ENCODE measurements at regions not wholly inside any gene's neighbourhood (a gene's known extent, or its start where the extent isn't known, plus 50 kb on each side); places are given as distances from the start of the nearest gene placed in this dataset.
A peak's percentile ranks its signal among the peaks of the same experiment; 100 is the strongest.

GRCh38 chr3:64354956-64355355 is 129.7 kb upstream of the PRICKLE2 start:
- no peak for DNase-seq (ENCODE audit: low read depth)

GRCh38 chr3:64354221-64354620 is 129.0 kb upstream of the PRICKLE2 start:
- peak; percentile 55 for DNase-seq (ENCODE audit: low read depth)

- DNase-seq (ENCODE audit: low read depth), result no peak
Measured at GRCh38 chr3:64353226-64353625, 128.0 kb upstream of the PRICKLE2 start.

GRCh38 chr3:64352639-64352992 is 127.3 kb upstream of the PRICKLE2 start:
- DNase-seq (ENCODE audit: low read depth), result no peak

- peak; percentile 93 for DNase-seq (ENCODE audit: low read depth)
Measured at GRCh38 chr3:64351713-64352638, 126.7 kb upstream of the PRICKLE2 start.

- DNase-seq (ENCODE audit: low read depth), result no peak
Measured at GRCh38 chr3:64349551-64349950, 124.3 kb upstream of the PRICKLE2 start.

GRCh38 chr3:64345371-64345770 is 120.1 kb upstream of the PRICKLE2 start:
- DNase-seq (ENCODE audit: low read depth), result no peak

GRCh38 chr3:64344721-64345207 is 119.5 kb upstream of the PRICKLE2 start:
- DNase-seq (ENCODE audit: low read depth), result peak; percentile 80

GRCh38 chr3:64343689-64344430 is 118.6 kb upstream of the PRICKLE2 start:
- DNase-seq (ENCODE audit: low read depth), result peak; percentile 41

- peak; percentile 86 for DNase-seq (ENCODE audit: low read depth)
Measured at GRCh38 chr3:64342940-64343688, 117.8 kb upstream of the PRICKLE2 start.

- peak; percentile 49 for DNase-seq (ENCODE audit: low read depth)
Measured at GRCh38 chr3:64341296-64341695, 116.0 kb upstream of the PRICKLE2 start.

- DNase-seq (ENCODE audit: low read depth), result peak; percentile 87
Measured at GRCh38 chr3:64340641-64341101, 115.4 kb upstream of the PRICKLE2 start.

- no peak for DNase-seq (ENCODE audit: low read depth)
Measured at GRCh38 chr3:64336488-64336887, 111.2 kb upstream of the PRICKLE2 start.

- no peak for DNase-seq (ENCODE audit: low read depth)
Measured at GRCh38 chr3:64332459-64333350, 107.4 kb upstream of the PRICKLE2 start.

GRCh38 chr3:64331605-64332004 is 106.3 kb upstream of the PRICKLE2 start:
- DNase-seq (ENCODE audit: low read depth), result no peak

- no peak for DNase-seq (ENCODE audit: low read depth)
Measured at GRCh38 chr3:64329037-64329436, 103.8 kb upstream of the PRICKLE2 start.

GRCh38 chr3:64327100-64327804 is 102.0 kb upstream of the PRICKLE2 start:
- DNase-seq (ENCODE audit: low read depth), result no peak

GRCh38 chr3:64321747-64322146 is 96.5 kb upstream of the PRICKLE2 start:
- peak; percentile 92 for DNase-seq (ENCODE audit: low read depth)

- no peak for DNase-seq (ENCODE audit: low read depth)
Measured at GRCh38 chr3:64319391-64319790, 94.1 kb upstream of the PRICKLE2 start.

Measured in HT1080 (cell line).